ENCODE measurements at regions not wholly inside any gene's neighbourhood (a gene's known extent, or its start where the extent isn't known, plus 50 kb on each side); places are given as distances from the start of the nearest gene placed in this dataset.

GRCh38 chr15:68518785-68519430, 59.9 kb upstream of the CORO2B start:
- peak overlapping the region in 2 of 3 experiments; percentile 94 to 95 for H3K27ac Mint-ChIP-seq
- H3K4me3 Mint-ChIP-seq: no peak overlapping the region
- no peaks in the 10 kb centered on the region for H3K36me3 Mint-ChIP-seq (ENCODE audit: low read depth)
- TF ChIP-seq CTCF (IDR thresholded peaks at IDR 0.05; ENCODE audit: unreplicated experiment in 3 of 3): no peak
- H3K27me3 Mint-ChIP-seq (ENCODE audit: low read depth): peaks cover 4% of the 10 kb centered on the region
- H3K4me1 Mint-ChIP-seq: peaks cover 23% of the 10 kb centered on the region
- H3K9me3 Mint-ChIP-seq: no peaks in the 10 kb centered on the region

GRCh38 chr15:68524753-68525584, 53.8 kb upstream of the CORO2B start:
- no peak for TF ChIP-seq CTCF (IDR thresholded peaks at IDR 0.05; ENCODE audit: unreplicated experiment in 3 of 3)
- peak overlapping the region; percentile 83 to 96 (median 94) for H3K27ac Mint-ChIP-seq
- no peaks in the 10 kb centered on the region for H3K36me3 Mint-ChIP-seq (ENCODE audit: low read depth)
- H3K9me3 Mint-ChIP-seq: peaks cover 5% of the 10 kb centered on the region
- H3K4me3 Mint-ChIP-seq: peak overlapping the region in 1 of 3 experiments; percentile 7
- peaks cover 12% of the 10 kb centered on the region for H3K4me1 Mint-ChIP-seq
- peaks cover 8% of the 10 kb centered on the region for H3K27me3 Mint-ChIP-seq (ENCODE audit: low read depth)

GRCh38 chr15:68525815-68526214, 53.0 kb upstream of the CORO2B start:
- Mint-ChIP-seq H3K27me3 (ENCODE audit: low read depth) (peaks cover 8% of the 10 kb centered on the region), H3K27ac (peak overlapping the region; percentile 54 to 96 (median 83)), H3K4me3 (no peak overlapping the region), H3K9me3 (peaks cover 8% of the 10 kb centered on the region), H3K4me1 (peaks cover 12% of the 10 kb centered on the region), H3K36me3 (ENCODE audit: low read depth) (no peaks in the 10 kb centered on the region)
- TF ChIP-seq CTCF (IDR thresholded peaks at IDR 0.05; ENCODE audit: unreplicated experiment in 3 of 3): no peak

- H3K4me3 Mint-ChIP-seq: no peak overlapping the region
- peaks cover 12% of the 10 kb centered on the region for H3K4me1 Mint-ChIP-seq
- peaks cover 11% of the 10 kb centered on the region for H3K9me3 Mint-ChIP-seq
- H3K27me3 Mint-ChIP-seq (ENCODE audit: low read depth): peaks cover 8% of the 10 kb centered on the region
- no peak overlapping the region for H3K27ac Mint-ChIP-seq
- TF ChIP-seq CTCF (IDR thresholded peaks at IDR 0.05; ENCODE audit: unreplicated experiment in 3 of 3): no peak
- no peaks in the 10 kb centered on the region for H3K36me3 Mint-ChIP-seq (ENCODE audit: low read depth)
Measured at GRCh38 chr15:68526269-68526668, 52.5 kb upstream of the CORO2B start.

- no peaks in the 10 kb centered on the region for H3K36me3 Mint-ChIP-seq (ENCODE audit: low read depth)
- no peak overlapping the region for H3K4me3 Mint-ChIP-seq
- peaks cover 11% of the 10 kb centered on the region for H3K9me3 Mint-ChIP-seq
- H3K4me1 Mint-ChIP-seq: peaks cover 12% of the 10 kb centered on the region
- H3K27ac Mint-ChIP-seq: no peak overlapping the region
- TF ChIP-seq CTCF (IDR thresholded peaks at IDR 0.05; ENCODE audit: unreplicated experiment in 3 of 3): no peak
- H3K27me3 Mint-ChIP-seq (ENCODE audit: low read depth): peaks cover 8% of the 10 kb centered on the region
Measured at GRCh38 chr15:68526784-68527183, 52.0 kb upstream of the CORO2B start.
